Cardiac fibroblast (primary cell): ENCODE measurements at regions not wholly inside any gene's neighbourhood (a gene's known extent, or its start where the extent isn't known, plus 50 kb on each side); places are given as distances from the start of the nearest gene placed in this dataset.

Experiments
- DNase-seq, 2 donors: peaks; one replicate each; pipeline versions ENCODE4 v3.0.0 to v3.0.0-alpha.2; 2010; ENCODE audit warnings: low read depth in 2 of 2
- H3K4me3 ChIP-seq, 2 donors: replicated peaks in 1 of 2; 1 replicate in 1 of 2; 2 replicates in 1 of 2; pipeline ENCODE4 v1.5.1; 2011; ENCODE audit warnings: low read depth in 2 of 2, low read length in 2 of 2, mild to moderate bottlenecking in 2 of 2, moderate library complexity in 1 of 2
- TF ChIP-seq, protein P1 (sequence below): IDR thresholded peaks from one replicate; pipeline ENCODE4 v1.5.1; 2011; ENCODE audit warnings: low read depth, mild to moderate bottlenecking, low read length, inconsistent platforms

DNA sequence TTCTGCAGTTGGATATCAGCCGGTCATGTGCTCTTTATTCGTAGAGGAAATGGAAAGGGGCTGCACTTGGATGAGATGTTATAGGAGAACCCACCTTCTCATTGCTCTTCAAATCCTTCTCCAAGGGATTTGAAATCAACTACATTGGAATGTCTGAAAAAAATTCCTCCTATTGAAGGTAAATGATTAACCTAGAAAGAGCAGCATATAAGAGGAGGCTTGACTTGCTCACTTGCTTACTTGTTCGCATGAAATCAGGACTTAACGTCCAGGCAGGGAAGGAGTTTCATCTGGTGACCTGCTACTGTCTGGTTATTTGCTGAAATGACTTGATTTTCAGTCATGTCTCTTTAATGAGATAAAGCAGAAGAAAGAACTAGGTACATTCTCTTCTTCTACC lies 338.4 kb upstream of the NOCT start:
- no peak overlapping the region for H3K4me3 ChIP-seq
- no peak for DNase-seq
- TF ChIP-seq, protein P1, sequence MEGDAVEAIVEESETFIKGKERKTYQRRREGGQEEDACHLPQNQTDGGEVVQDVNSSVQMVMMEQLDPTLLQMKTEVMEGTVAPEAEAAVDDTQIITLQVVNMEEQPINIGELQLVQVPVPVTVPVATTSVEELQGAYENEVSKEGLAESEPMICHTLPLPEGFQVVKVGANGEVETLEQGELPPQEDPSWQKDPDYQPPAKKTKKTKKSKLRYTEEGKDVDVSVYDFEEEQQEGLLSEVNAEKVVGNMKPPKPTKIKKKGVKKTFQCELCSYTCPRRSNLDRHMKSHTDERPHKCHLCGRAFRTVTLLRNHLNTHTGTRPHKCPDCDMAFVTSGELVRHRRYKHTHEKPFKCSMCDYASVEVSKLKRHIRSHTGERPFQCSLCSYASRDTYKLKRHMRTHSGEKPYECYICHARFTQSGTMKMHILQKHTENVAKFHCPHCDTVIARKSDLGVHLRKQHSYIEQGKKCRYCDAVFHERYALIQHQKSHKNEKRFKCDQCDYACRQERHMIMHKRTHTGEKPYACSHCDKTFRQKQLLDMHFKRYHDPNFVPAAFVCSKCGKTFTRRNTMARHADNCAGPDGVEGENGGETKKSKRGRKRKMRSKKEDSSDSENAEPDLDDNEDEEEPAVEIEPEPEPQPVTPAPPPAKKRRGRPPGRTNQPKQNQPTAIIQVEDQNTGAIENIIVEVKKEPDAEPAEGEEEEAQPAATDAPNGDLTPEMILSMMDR, result no peak

- no peak for DNase-seq
- TF ChIP-seq, protein P1, result no peak
- no peak overlapping the region for H3K4me3 ChIP-seq
Measured at GRCh38 chr4:138675685-138676084, 339.9 kb upstream of the NOCT start.

DNA sequence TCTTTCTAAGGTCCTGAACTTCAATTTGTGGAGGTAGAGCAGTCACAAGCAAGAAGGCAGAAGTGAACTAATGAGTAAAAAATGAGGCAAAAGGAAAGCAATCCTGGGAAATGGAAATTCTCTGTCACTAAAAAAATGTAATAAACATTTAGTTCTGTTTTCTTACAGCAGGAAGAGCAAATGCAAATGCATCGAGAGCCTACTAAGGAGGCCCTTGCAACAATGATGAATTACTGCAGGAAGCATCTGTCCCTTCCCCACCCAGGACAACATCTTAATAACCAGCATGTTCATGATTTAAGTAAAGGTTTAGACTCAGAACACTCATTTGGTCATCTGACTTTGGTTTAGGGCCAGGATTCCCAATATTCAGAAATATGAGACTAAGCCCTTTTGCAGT lies 341.4 kb upstream of the NOCT start:
- no peak overlapping the region for H3K4me3 ChIP-seq
- DNase-seq, result no peak
- TF ChIP-seq, protein P1, result no peak

DNA sequence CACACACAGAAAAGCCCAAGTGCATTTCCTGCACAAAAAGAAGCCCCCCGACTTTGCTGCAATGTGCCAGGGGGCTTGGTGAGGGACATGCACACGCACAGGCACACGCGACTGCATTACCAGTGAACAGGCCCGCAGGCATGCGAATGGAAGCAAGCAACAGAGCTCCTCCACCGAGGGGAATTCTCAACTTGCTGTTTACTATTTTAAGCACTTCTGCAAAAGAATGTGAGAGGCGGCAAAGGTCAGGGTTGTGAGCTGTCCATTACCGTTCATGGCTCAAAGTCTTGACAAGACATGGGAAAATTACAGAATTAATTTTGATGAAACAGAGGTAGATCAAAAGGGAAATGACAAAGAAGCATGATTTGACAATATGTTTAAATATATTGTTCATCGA lies 342.5 kb upstream of the NOCT start:
- TF ChIP-seq, protein P1, result no peak
- no peak overlapping the region for H3K4me3 ChIP-seq
- peak in 1 of 2 donors; percentile 37 for DNase-seq

GRCh38 chr4:138672393-138672976 lies 343.1 kb upstream of the NOCT start:
- TF ChIP-seq, protein P1, result no peak
- DNase-seq, result no peak
- no peak overlapping the region for H3K4me3 ChIP-seq

- no peak overlapping the region for H3K4me3 ChIP-seq
- TF ChIP-seq, protein P1, result no peak
- no peak for DNase-seq
Measured at GRCh38 chr4:138671606-138672084, 343.9 kb upstream of the NOCT start.

DNA sequence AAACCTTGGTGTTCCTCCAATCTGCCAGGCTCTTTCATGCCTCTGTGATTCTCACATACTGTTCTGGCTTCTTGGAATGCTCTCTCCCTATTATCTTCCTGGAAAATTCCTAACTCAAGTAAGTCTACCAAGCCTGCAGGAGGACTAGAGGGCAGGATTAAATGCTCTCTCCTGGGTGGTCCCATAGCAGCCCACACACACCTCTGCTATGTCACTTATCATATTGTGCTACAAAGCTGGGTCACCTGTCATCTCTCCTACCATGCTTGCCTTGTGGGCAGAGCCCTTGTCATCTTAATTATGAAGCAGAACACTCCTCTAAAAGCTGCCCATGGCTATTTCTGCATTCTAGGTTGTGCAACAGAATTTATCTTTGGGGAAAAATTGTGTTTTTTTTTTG lies 344.5 kb upstream of the NOCT start:
- no peak for DNase-seq
- TF ChIP-seq, protein P1, result no peak
- no peak overlapping the region for H3K4me3 ChIP-seq
